Upper lobe of left lung (tissue), 6 donors: ENCODE measurements at regions not wholly inside any gene's neighbourhood (a gene's known extent, or its start where the extent isn't known, plus 50 kb on each side); places are given as distances from the start of the nearest gene placed in this dataset.

Source experiments
- ATAC-seq, 2 donors: fragments of 200-7000 bp; cut with Tn5 transposase; one replicate each; pipeline ENCODE4 v1.9.1; 2022; ENCODE audit warnings: mild to moderate bottlenecking in 2 of 2, moderate library complexity in 2 of 2; ENCODE audit not compliant: low FRiP score in 2 of 2
- DNase-seq, 2 donors: peaks; one replicate each; pipeline ENCODE4 v3.0.0-alpha.2; 2019 to 2020
- H3K27ac ChIP-seq, 4 donors: fragments of 200-600 bp; sonication (generic); one replicate each; pipeline ENCODE4 v1.5.1; 2016 to 2019
- H3K27me3 ChIP-seq, 4 donors: fragments of 200-600 bp; sonication (generic); one replicate each; pipeline ENCODE4 v1.5.1; 2017 to 2019
- H3K36me3 ChIP-seq, 4 donors: fragments of 200-600 bp; sonication (generic); one replicate each; pipeline ENCODE4 v1.5.1; 2016 to 2019
- H3K4me1 ChIP-seq, 4 donors: fragments of 200-600 bp; sonication (generic); one replicate each; pipeline ENCODE4 v1.5.1; 2018 to 2019
- H3K4me3 ChIP-seq, 4 donors: fragments of 200-600 bp; sonication (generic); one replicate each; pipeline ENCODE4 v1.5.1; 2017 to 2019; ENCODE audit warnings: mild to moderate bottlenecking in 2 of 4, moderate library complexity in 1 of 4
- H3K9me3 ChIP-seq, 4 donors: fragments of 200-600 bp; sonication (generic); one replicate each; pipeline ENCODE4 v1.5.1; 2018 to 2019
- CTCF ChIP-seq, 6 experiments: fragments of 450-650 bp in 4 of 6; fragments of 200-600 bp in 2 of 6; sonication (generic) in 2 of 6; IDR thresholded peaks; one replicate each; pipeline ENCODE4 v1.5.1; 2016 to 2019; ENCODE audit warnings: antibody characterized with exemption in 6 of 6
- EP300 ChIP-seq, 4 donors: sonication (generic); formaldehyde crosslinking; IDR thresholded peaks; one replicate each; pipeline ENCODE4 v1.5.1; 2017; ENCODE audit warnings: antibody characterized with exemption in 4 of 4, control low read depth in 2 of 4
- POLR2A ChIP-seq, 4 donors: fragments of 450-650 bp; IDR thresholded peaks; one replicate each; pipeline ENCODE4 v1.5.1; 2016 to 2017; ENCODE audit warnings: antibody characterized with exemption in 4 of 4, mild to moderate bottlenecking in 2 of 4
- POLR2AphosphoS5 ChIP-seq, 2 donors: sonication (generic); formaldehyde crosslinking; IDR thresholded peaks; one replicate each; pipeline ENCODE4 v1.5.1; 2017; ENCODE audit warnings: antibody characterized with exemption in 2 of 2
- WGBS, 2 donors: methylation state at CpG; one replicate each; pipeline ENCODE4 v1.1.5; 2017 to 2018; 5-methylcytosine and 5-hydroxymethylcytosine counted together
- donor health status: DM: no; HTN: no; CAD: no; lungs with moderate emphysema.
- donor health status: DM: no; HTN: yes; CAD: no; lungs with severe emphysema.

GRCh38 chr3:68485051-68485450 lies 447.3 kb downstream of the TAFA4 start:
- ATAC-seq, result no peak
- TF ChIP-seq POLR2A (IDR thresholded peaks at IDR 0.05), result no peak
- no peak for TF ChIP-seq CTCF (IDR thresholded peaks at IDR 0.05)
- TF ChIP-seq EP300 (IDR thresholded peaks at IDR 0.05), result no peak
- H3K4me1 ChIP-seq, result no peaks in the 10 kb centered on the region
- no peaks in the 10 kb centered on the region for H3K27me3 ChIP-seq
- no peak overlapping the region for H3K4me3 ChIP-seq
- no peak for DNase-seq
- no peaks in the 10 kb centered on the region for H3K9me3 ChIP-seq
- H3K27ac ChIP-seq, result no peak overlapping the region
- 67 to 71% methylated on average over 1 of the region's 1 CpG for WGBS, 2 donors
- no peaks in the 10 kb centered on the region for H3K36me3 ChIP-seq

GRCh38 chr3:68483601-68484000 lies 448.7 kb downstream of the TAFA4 start:
- H3K4me3 ChIP-seq, result no peak overlapping the region
- H3K36me3 ChIP-seq, result no peaks in the 10 kb centered on the region
- H3K27ac ChIP-seq, result no peak overlapping the region
- DNase-seq, result no peak
- H3K9me3 ChIP-seq, result no peaks in the 10 kb centered on the region
- ATAC-seq, result no peak
- TF ChIP-seq POLR2A (IDR thresholded peaks at IDR 0.05), result no peak
- TF ChIP-seq EP300 (IDR thresholded peaks at IDR 0.05), result no peak
- TF ChIP-seq CTCF (IDR thresholded peaks at IDR 0.05), result no peak
- TF ChIP-seq POLR2AphosphoS5 (IDR thresholded peaks at IDR 0.05), result no peak
- H3K27me3 ChIP-seq, result no peaks in the 10 kb centered on the region
- H3K4me1 ChIP-seq, result no peaks in the 10 kb centered on the region
- 63% methylated on average over 3 of the region's 3 CpGs for WGBS, 2 donors

GRCh38 chr3:68483041-68483440 lies 449.3 kb downstream of the TAFA4 start:
- Histone ChIP-seq H3K4me3 (no peak overlapping the region), H3K4me1 (no peaks in the 10 kb centered on the region), H3K27ac (no peak overlapping the region), H3K9me3 (no peaks in the 10 kb centered on the region), H3K27me3 (no peaks in the 10 kb centered on the region), H3K36me3 (no peaks in the 10 kb centered on the region)
- no peak for DNase-seq
- TF ChIP-seq POLR2A (IDR thresholded peaks at IDR 0.05) (no peak), CTCF (IDR thresholded peaks at IDR 0.05) (no peak), POLR2AphosphoS5 (IDR thresholded peaks at IDR 0.05) (no peak), EP300 (IDR thresholded peaks at IDR 0.05) (no peak)
- WGBS, 2 donors, result 77% methylated on average over 2 of the region's 2 CpGs
- no peak for ATAC-seq

- no peaks in the 10 kb centered on the region for H3K9me3 ChIP-seq
- no peak for DNase-seq
- TF ChIP-seq EP300 (IDR thresholded peaks at IDR 0.05) (no peak), POLR2A (IDR thresholded peaks at IDR 0.05) (no peak), CTCF (IDR thresholded peaks at IDR 0.05) (no peak), POLR2AphosphoS5 (IDR thresholded peaks at IDR 0.05) (no peak)
- H3K4me3 ChIP-seq, result no peak overlapping the region
- no peak for ATAC-seq
- H3K27me3 ChIP-seq, result no peaks in the 10 kb centered on the region
- no peak overlapping the region for H3K27ac ChIP-seq
- 54 to 72% methylated on average over 2 of the region's 2 CpGs for WGBS, 2 donors
- no peaks in the 10 kb centered on the region for H3K36me3 ChIP-seq
- no peaks in the 10 kb centered on the region for H3K4me1 ChIP-seq
These were observed 449.8 kb downstream of the TAFA4 start for GRCh38 chr3:68482565-68482964.

- 91 to 97% methylated on average over 3 of the region's 3 CpGs for WGBS, 2 donors
- Histone ChIP-seq H3K27ac (no peak overlapping the region), H3K4me1 (no peaks in the 10 kb centered on the region), H3K9me3 (no peaks in the 10 kb centered on the region), H3K27me3 (no peaks in the 10 kb centered on the region), H3K36me3 (no peaks in the 10 kb centered on the region), H3K4me3 (no peak overlapping the region)
- DNase-seq (no peak), ATAC-seq (no peak)
- TF ChIP-seq EP300 (IDR thresholded peaks at IDR 0.05), result no peak
- no peak for TF ChIP-seq POLR2AphosphoS5 (IDR thresholded peaks at IDR 0.05)
- no peak for TF ChIP-seq POLR2A (IDR thresholded peaks at IDR 0.05)
- TF ChIP-seq CTCF (IDR thresholded peaks at IDR 0.05), result no peak
These were observed 452.6 kb downstream of the TAFA4 start for GRCh38 chr3:68479779-68480178.
